H1 (cell line): ENCODE measurements at regions not wholly inside any gene's neighbourhood (a gene's known extent, or its start where the extent isn't known, plus 50 kb on each side); places are given as distances from the start of the nearest gene placed in this dataset.

Experiments
- NANOG ChIP-seq: IDR thresholded peaks from 2 replicates; pipeline ENCODE4 v1.6.1; 2011; ENCODE audit warnings: low read length, low read depth, mild to moderate bottlenecking, inconsistent platforms; ENCODE audit not compliant: insufficient read depth, poor library complexity, severe bottlenecking
- TF ChIP-seq, protein P1 (sequence below): IDR thresholded peaks from 2 replicates; pipeline ENCODE4 v1.6.1; 2011; ENCODE audit warnings: low read depth, mild to moderate bottlenecking, low read length; ENCODE audit not compliant: insufficient read depth

DNA sequence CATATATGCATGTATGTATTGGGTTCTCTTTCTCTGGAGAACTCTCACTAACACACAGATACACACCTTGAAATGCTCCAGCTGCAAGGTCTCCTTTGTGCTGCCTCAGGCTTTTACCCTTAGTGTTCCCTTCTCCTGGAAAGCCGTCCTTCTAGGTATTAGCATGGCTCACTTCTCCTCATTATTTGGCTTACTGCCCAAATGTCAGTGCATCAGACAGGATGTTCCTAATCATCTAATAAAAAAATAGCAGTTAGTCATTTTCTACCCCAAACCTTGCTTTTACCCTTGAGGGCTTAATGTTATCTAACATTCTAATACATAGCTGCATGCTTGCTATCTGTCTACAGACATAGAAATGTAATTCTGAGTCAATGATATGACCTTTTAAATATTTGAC lies 109.0 kb upstream of the SLC16A7 start (continued):
- no peak for TF ChIP-seq NANOG
- TF ChIP-seq, protein P1, sequence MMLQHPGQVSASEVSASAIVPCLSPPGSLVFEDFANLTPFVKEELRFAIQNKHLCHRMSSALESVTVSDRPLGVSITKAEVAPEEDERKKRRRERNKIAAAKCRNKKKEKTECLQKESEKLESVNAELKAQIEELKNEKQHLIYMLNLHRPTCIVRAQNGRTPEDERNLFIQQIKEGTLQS, result no peak
